Keratinocyte (primary cell): ENCODE measurements at regions not wholly inside any gene's neighbourhood (a gene's known extent, or its start where the extent isn't known, plus 50 kb on each side); places are given as distances from the start of the nearest gene placed in this dataset.

Source experiments
- DNase-seq: peaks from one replicate; pipeline ENCODE4 v3.0.0-alpha.2; 2011; ENCODE audit warnings: low read depth, missing footprints, low spot score
- FAIRE-seq: peaks from 2 replicates; lab custom pipeline; 2011; peaks lifted over from hg19 to GRCh38; lab: Jason Lieb, UNC
- H2AFZ ChIP-seq: 2 replicates; pipeline ENCODE4 v1.6.0; 2012; ENCODE audit warnings: low read length, control low read depth, inconsistent platforms; ENCODE audit not compliant: control insufficient read depth
- H3K27ac ChIP-seq: 2 replicates; pipeline ENCODE4 v1.5.1; 2011; ENCODE audit warnings: low read length; ENCODE audit not compliant: control insufficient read depth, insufficient read depth
- H3K27me3 ChIP-seq: 3 replicates; pipeline ENCODE4 v1.6.0; 2011; ENCODE audit warnings: low read length; ENCODE audit not compliant: control insufficient read depth, insufficient read depth; ENCODE audit errors: extremely low read depth
- H3K36me3 ChIP-seq, 2 experiments: 2 replicates in 1 of 2; 3 replicates in 1 of 2; pipeline ENCODE4 v1.5.1; 2011; ENCODE audit warnings: low read length in 2 of 2, mild to moderate bottlenecking in 1 of 2; ENCODE audit not compliant: control insufficient read depth in 2 of 2, insufficient read depth in 2 of 2; ENCODE audit errors: extremely low read depth in 1 of 2
- H3K4me1 ChIP-seq: 3 replicates; pipeline ENCODE4 v1.5.1; 2011; ENCODE audit warnings: low read length; ENCODE audit not compliant: control insufficient read depth, insufficient read depth; ENCODE audit errors: extremely low read depth
- H3K4me2 ChIP-seq: 3 replicates; pipeline ENCODE4 v1.6.0; 2011; ENCODE audit warnings: low read depth, low read length; ENCODE audit not compliant: control insufficient read depth, insufficient read depth; ENCODE audit errors: extremely low read depth
- H3K4me3 ChIP-seq, 3 experiments: fragments of 200-600 bp in 1 of 3; sonication (generic) in 1 of 3; 2 replicates in 2 of 3; 3 replicates in 1 of 3; pipeline ENCODE4 v1.5.1; 2011 to 2016; ENCODE audit warnings: low read length in 3 of 3, mild to moderate bottlenecking in 3 of 3, control low read depth in 2 of 3, inconsistent platforms in 1 of 3, low read depth in 1 of 3, mixed read lengths in 1 of 3, mixed run types in 1 of 3, moderate library complexity in 1 of 3; ENCODE audit not compliant: control insufficient read depth in 2 of 3, insufficient read depth in 2 of 3; ENCODE audit errors: extremely low read depth in 1 of 3
- H3K79me2 ChIP-seq: 2 replicates; pipeline ENCODE4 v1.6.0; 2012; ENCODE audit warnings: low read length; ENCODE audit not compliant: control insufficient read depth, insufficient read depth
- H3K9ac ChIP-seq: 3 replicates; pipeline ENCODE4 v1.6.0; 2011; ENCODE audit warnings: low read length; ENCODE audit not compliant: control insufficient read depth, insufficient read depth; ENCODE audit errors: extremely low read depth
- H3K9me1 ChIP-seq: 3 replicates; pipeline ENCODE4 v1.6.0; 2011; ENCODE audit warnings: low read length; ENCODE audit not compliant: control insufficient read depth, insufficient read depth; ENCODE audit errors: extremely low read depth
- H3K9me3 ChIP-seq: 2 replicates; pipeline ENCODE4 v1.5.1; 2012; ENCODE audit warnings: low read depth, low read length; ENCODE audit not compliant: control insufficient read depth
- H4K20me1 ChIP-seq: 3 replicates; pipeline ENCODE4 v1.6.0; 2011; ENCODE audit warnings: low read length; ENCODE audit not compliant: control insufficient read depth, insufficient read depth; ENCODE audit errors: extremely low read depth
- CTCF ChIP-seq, 3 experiments: IDR thresholded peaks in 1 of 3; conservative IDR thresholded peaks in 1 of 3; optimal IDR thresholded peaks in 1 of 3; 2 replicates in 2 of 3; 3 replicates in 1 of 3; pipeline versions ENCODE3 to v1.5.1; 2011; ENCODE audit warnings: low read length in 3 of 3, mild to moderate bottlenecking in 3 of 3, moderate library complexity in 2 of 3, control low read depth in 1 of 3, inconsistent platforms in 1 of 3; ENCODE audit not compliant: insufficient read depth in 2 of 3; ENCODE audit errors: extremely low read depth in 1 of 3
- EZH2 ChIP-seq: IDR thresholded peaks from one replicate; pipeline ENCODE4 v1.6.1; 2012; ENCODE audit warnings: inconsistent platforms, mild to moderate bottlenecking, low read length, moderate library complexity
- dilution Hi-C: fragments of 300-500 bp; cut with MboI; formaldehyde crosslinking; loops from one replicate; pipeline ENCODE4 v1.7.0; 2020; ENCODE audit warnings: low sequenced_read_pairs; ENCODE audit not compliant: extremely low pct_ligation_motif_present

- no peak overlapping the region for H2AFZ ChIP-seq
- no peaks in the 10 kb centered on the region for H3K9me1 ChIP-seq
- H3K79me2 ChIP-seq: no peaks in the 10 kb centered on the region
- no peaks in the 10 kb centered on the region for H3K9me3 ChIP-seq
- no peaks in the 10 kb centered on the region for H3K36me3 ChIP-seq
- H3K4me3 ChIP-seq: no peak overlapping the region
- H4K20me1 ChIP-seq: no peaks in the 10 kb centered on the region
- no peaks in the 10 kb centered on the region for H3K27me3 ChIP-seq
- H3K27ac ChIP-seq: no peak overlapping the region
- no peak for TF ChIP-seq CTCF (optimal IDR thresholded peaks at IDR 0.05 in 1 of 3, IDR thresholded peaks at IDR 0.05 in 1 of 3, conservative IDR thresholded peaks at IDR 0.05 in 1 of 3; ENCODE audit: extremely low read depth in 1 of 3, insufficient read depth in 2 of 3, low read length in 3 of 3)
- no peak for TF ChIP-seq EZH2
- dilution Hi-C loops: no loop called here
- peaks cover 9% of the 10 kb centered on the region for H3K4me1 ChIP-seq
- H3K9ac ChIP-seq: no peak overlapping the region
- FAIRE-seq: no peak
- DNase-seq: no peak
- no peak overlapping the region for H3K4me2 ChIP-seq
Observed at GRCh38 chr2:120493231-120493630, 147.3 kb downstream of the INHBB start.

GRCh38 chr2:120494446-120494845 lies 148.5 kb downstream of the INHBB start:
- H3K36me3 ChIP-seq: no peaks in the 10 kb centered on the region
- no peak overlapping the region for H3K4me3 ChIP-seq
- H3K27me3 ChIP-seq: no peaks in the 10 kb centered on the region
- no peak overlapping the region for H3K4me2 ChIP-seq
- H3K9ac ChIP-seq: no peak overlapping the region
- no peak overlapping the region for H2AFZ ChIP-seq
- no peak for DNase-seq
- TF ChIP-seq EZH2 (no peak), CTCF (optimal IDR thresholded peaks at IDR 0.05 in 1 of 3, IDR thresholded peaks at IDR 0.05 in 1 of 3, conservative IDR thresholded peaks at IDR 0.05 in 1 of 3; ENCODE audit: extremely low read depth in 1 of 3, insufficient read depth in 2 of 3, low read length in 3 of 3) (no peak)
- no peaks in the 10 kb centered on the region for H3K79me2 ChIP-seq
- H3K9me1 ChIP-seq: no peaks in the 10 kb centered on the region
- no peak for FAIRE-seq
- H3K9me3 ChIP-seq: no peaks in the 10 kb centered on the region
- no peak overlapping the region for H3K27ac ChIP-seq
- H4K20me1 ChIP-seq: no peaks in the 10 kb centered on the region
- peaks cover 9% of the 10 kb centered on the region for H3K4me1 ChIP-seq
- dilution Hi-C loops: no loop called here
